Right lobe of liver (tissue), 6 donors: ENCODE measurements at regions not wholly inside any gene's neighbourhood (a gene's known extent, or its start where the extent isn't known, plus 50 kb on each side); places are given as distances from the start of the nearest gene placed in this dataset.
"Not testable (repeated sequence)": the region's sequence is repeated elsewhere in the genome, so short reads cannot be mapped to it uniquely, and the experiment has no call there.

Experiments used
- ATAC-seq, 4 donors: fragments of 200-7000 bp; cut with Tn5 transposase; one replicate each; pipeline ENCODE4 v1.9.1; 2020; ENCODE audit warnings: mild to moderate bottlenecking in 4 of 4, moderate library complexity in 4 of 4
- DNase-seq, 3 donors: peaks; one replicate each; pipeline ENCODE4 v3.0.0-alpha.2; 2020
- H3K27ac ChIP-seq, 3 donors: fragments of 200-600 bp; one replicate each; pipeline ENCODE4 v1.8.0; 2022
- H3K27me3 ChIP-seq, 2 donors: fragments of 200-600 bp; one replicate each; pipeline ENCODE4 v1.8.0; 2022
- H3K36me3 ChIP-seq, 4 donors: fragments of 200-600 bp; sonication (generic) in 1 of 4; one replicate each; pipeline versions ENCODE4 v1.5.1 to v1.8.0; 2017 to 2022; ENCODE audit warnings: control low read depth in 1 of 4
- H3K4me1 ChIP-seq, 4 donors: fragments of 200-600 bp; sonication (generic) in 1 of 4; one replicate each; pipeline versions ENCODE4 v1.5.1 to v1.8.0; 2017 to 2022; ENCODE audit warnings: control low read depth in 1 of 4
- H3K4me3 ChIP-seq, 3 donors: fragments of 200-600 bp; one replicate each; pipeline ENCODE4 v1.8.0; 2022
- H3K9me3 ChIP-seq, 4 donors: fragments of 200-600 bp; sonication (generic) in 1 of 4; one replicate each; pipeline versions ENCODE4 v1.5.1 to v1.8.0; 2017 to 2022; ENCODE audit warnings: control low read depth in 1 of 4
- CTCF ChIP-seq, 4 donors: fragments of 200-600 bp in 3 of 4; fragments of 450-650 bp in 1 of 4; IDR thresholded peaks; one replicate each; pipeline versions ENCODE4 v1.5.1 to v1.8.0; 2016 to 2022; ENCODE audit warnings: antibody characterized with exemption in 4 of 4, mild to moderate bottlenecking in 2 of 4
- POLR2A ChIP-seq: fragments of 450-650 bp; IDR thresholded peaks from one replicate; pipeline ENCODE4 v1.6.1; 2017; ENCODE audit warnings: antibody characterized with exemption, mild to moderate bottlenecking
- WGBS: methylation state at CpG from one replicate; pipeline ENCODE4 v1.1.6; 2018; ENCODE audit warnings: low coverage, low lambda C conversion rate; ENCODE audit not compliant: insufficient coverage; ENCODE audit errors: missing lambda C conversion rate; 5-methylcytosine and 5-hydroxymethylcytosine counted together
- intact Hi-C, 2 donors: fragments of 100-400 bp; cut with DNase I; formaldehyde crosslinking; loops; one replicate each; pipeline versions ENCODE4 v1.11.2 to v1.14.1; 2022
- donor health status: DM: no; HTN: yes; CAD: no.
- donor health status: DM: no; HTN: no; CAD: no.
- donor health status: DM: no; HTN: no; CAD: no.
- donor health status: DM: no; HTN: yes; CAD: no.
- donor health status: DM: no; HTN: yes; CAD: no.

GRCh38 chr15:66997212-66997611, 68.2 kb upstream of the SMAD3 start:
- intact Hi-C loops, result no loop called here
- no peak for DNase-seq
- H3K9me3 ChIP-seq, result no peaks in the 10 kb centered on the region
- no peak for TF ChIP-seq POLR2A
- TF ChIP-seq CTCF (IDR thresholded peaks at IDR 0.05), result no peak
- no peak overlapping the region for H3K27ac ChIP-seq
- H3K27me3 ChIP-seq, result no peaks in the 10 kb centered on the region
- peaks cover 0 to 9% (median 5%) of the 10 kb centered on the region in 4 donors for H3K4me1 ChIP-seq
- no peaks in the 10 kb centered on the region for H3K36me3 ChIP-seq
- no peak for ATAC-seq
- WGBS, result 77% methylated on average over 3 of the region's 3 CpGs
- no peak overlapping the region for H3K4me3 ChIP-seq

GRCh38 chr15:66998234-66998633, 67.2 kb upstream of the SMAD3 start:
- 78% methylated on average over 1 of the region's 1 CpG for WGBS
- ATAC-seq, intact Hi-C loops, H3K27me3 ChIP-seq, H3K9me3 ChIP-seq, DNase-seq, H3K36me3 ChIP-seq, H3K27ac ChIP-seq, H3K4me3 ChIP-seq, H3K4me1 ChIP-seq: not testable (repeated sequence)

GRCh38 chr15:66999046-66999968, 66.1 kb upstream of the SMAD3 start:
- 54% methylated on average over 1 of the region's 1 CpG for WGBS
- ATAC-seq, result no peak
- H3K9me3 ChIP-seq, result no peaks in the 10 kb centered on the region
- no peaks in the 10 kb centered on the region for H3K36me3 ChIP-seq
- no peak for DNase-seq
- peaks cover 0 to 2% (median 1%) of the 10 kb centered on the region in 4 donors for H3K4me1 ChIP-seq
- H3K27me3 ChIP-seq, result no peaks in the 10 kb centered on the region
- no peak overlapping the region for H3K27ac ChIP-seq
- intact Hi-C loops, result no loop called here
- no peak overlapping the region for H3K4me3 ChIP-seq
- TF ChIP-seq POLR2A (no peak), CTCF (IDR thresholded peaks at IDR 0.05) (no peak)

- 93% methylated on average over 14 of the region's 14 CpGs for WGBS
Measured at GRCh38 chr15:67000896-67001295, 64.5 kb upstream of the SMAD3 start.

More at GRCh38 chr15:67000896-67001295, 64.5 kb upstream of the SMAD3 start:
- no peaks in the 10 kb centered on the region for H3K4me1 ChIP-seq
- TF ChIP-seq POLR2A (no peak), CTCF (IDR thresholded peaks at IDR 0.05) (no peak)
- H3K4me3 ChIP-seq, result no peak overlapping the region
- no peaks in the 10 kb centered on the region for H3K27me3 ChIP-seq
- no peak for ATAC-seq
- H3K36me3 ChIP-seq, result no peaks in the 10 kb centered on the region
- no peaks in the 10 kb centered on the region for H3K9me3 ChIP-seq
- intact Hi-C loops, result no loop called here
- no peak overlapping the region for H3K27ac ChIP-seq
- no peak for DNase-seq
